HG03442 (cell line): ENCODE measurements at regions not wholly inside any gene's neighbourhood (a gene's known extent, or its start where the extent isn't known, plus 50 kb on each side); places are given as distances from the start of the nearest gene placed in this dataset.
"Not testable (repeated sequence)": the region's sequence is repeated elsewhere in the genome, so short reads cannot be mapped to it uniquely, and the experiment has no call there.

Source experiments
- ATAC-seq: cut with Tn5 transposase; IDR thresholded peaks from one replicate; pipeline ENCODE4 v1.9.1; 2021; ENCODE audit warnings: mild to moderate bottlenecking, moderate library complexity; ENCODE audit not compliant: unreplicated experiment

DNA sequence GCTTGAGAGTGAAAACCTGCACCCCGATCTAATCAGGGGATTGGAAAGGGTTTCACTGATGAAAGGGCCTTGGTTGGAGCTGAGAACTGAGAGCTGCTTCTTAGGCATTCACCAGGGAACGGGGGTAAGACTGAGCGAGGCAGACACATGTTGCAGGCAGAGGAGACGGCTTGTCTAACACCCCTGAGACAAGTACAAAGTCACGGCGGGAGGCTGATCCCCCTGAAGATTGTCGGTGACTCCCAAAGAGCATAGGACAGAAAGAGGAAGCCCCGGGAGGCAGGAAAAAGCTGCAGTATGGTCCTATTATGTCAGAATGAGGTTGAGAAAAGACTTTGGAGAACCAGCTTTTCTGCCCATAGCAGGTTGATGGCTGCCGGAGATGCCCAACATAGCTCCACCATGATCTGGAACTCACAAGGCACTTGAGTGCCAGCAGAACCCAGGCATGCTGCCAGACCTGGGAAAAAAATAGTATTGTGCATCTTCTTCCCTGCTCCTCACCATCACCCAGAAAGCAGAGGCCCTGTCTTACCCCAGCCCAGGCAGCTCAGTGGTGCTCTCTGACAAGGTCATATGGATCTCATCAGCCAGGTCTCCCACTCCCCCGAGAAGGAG lies 463.9 kb upstream of the PROX1 start:
- no peak for ATAC-seq

DNA sequence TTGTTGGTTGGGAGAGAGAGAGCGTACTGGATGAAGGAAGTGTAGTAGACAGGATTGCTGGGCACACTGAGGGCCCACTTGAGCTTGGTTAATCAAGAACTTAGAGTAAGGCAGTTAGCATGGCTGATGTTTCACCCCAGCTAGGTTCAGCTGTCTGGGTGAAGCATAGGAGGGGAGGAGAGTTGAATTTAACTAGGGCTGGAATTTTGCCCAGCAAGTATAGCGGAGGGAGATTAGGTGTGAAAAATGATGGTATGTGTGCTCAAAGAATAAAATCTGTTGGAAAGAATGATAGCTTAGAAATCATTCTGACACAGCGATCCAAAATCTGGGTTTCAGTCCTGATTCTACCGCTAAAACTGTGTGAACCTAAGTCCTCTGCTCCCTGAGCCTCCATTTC lies 461.5 kb upstream of the PROX1 start:
- ATAC-seq = no peak

DNA sequence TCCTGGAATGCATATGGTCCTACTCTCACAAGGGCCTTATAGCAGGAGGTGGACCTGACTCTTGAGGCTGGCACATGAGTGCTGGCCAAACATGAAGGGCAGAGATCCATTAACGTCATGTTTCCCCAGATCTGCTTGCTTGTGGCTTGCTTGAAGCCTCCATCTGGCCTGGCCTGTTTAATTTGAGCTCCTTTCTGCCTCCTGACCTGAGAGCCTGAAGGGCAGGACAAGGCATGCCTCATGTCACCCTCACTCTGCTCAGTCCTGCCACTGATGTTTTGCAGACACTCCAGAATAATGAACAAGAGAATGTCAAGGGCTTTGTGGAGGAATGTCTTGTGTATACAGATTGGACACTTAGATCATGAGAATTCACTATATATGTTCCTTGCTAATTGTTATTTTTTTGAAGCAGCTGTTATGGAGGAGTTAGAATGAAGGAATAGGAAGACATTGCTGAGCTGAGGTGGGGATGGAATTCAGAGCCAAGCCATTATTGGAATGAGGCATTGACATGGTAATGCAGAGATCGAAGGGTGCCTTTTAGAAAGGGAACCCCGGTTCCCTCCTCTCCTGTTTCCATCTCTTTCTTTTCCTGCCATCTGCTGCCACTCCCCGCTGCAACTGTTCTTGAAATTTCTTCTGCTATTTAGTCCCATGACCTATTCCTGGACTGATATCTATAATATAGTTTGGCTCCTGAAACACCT lies 457.0 kb upstream of the PROX1 start:
- no peak for ATAC-seq

DNA sequence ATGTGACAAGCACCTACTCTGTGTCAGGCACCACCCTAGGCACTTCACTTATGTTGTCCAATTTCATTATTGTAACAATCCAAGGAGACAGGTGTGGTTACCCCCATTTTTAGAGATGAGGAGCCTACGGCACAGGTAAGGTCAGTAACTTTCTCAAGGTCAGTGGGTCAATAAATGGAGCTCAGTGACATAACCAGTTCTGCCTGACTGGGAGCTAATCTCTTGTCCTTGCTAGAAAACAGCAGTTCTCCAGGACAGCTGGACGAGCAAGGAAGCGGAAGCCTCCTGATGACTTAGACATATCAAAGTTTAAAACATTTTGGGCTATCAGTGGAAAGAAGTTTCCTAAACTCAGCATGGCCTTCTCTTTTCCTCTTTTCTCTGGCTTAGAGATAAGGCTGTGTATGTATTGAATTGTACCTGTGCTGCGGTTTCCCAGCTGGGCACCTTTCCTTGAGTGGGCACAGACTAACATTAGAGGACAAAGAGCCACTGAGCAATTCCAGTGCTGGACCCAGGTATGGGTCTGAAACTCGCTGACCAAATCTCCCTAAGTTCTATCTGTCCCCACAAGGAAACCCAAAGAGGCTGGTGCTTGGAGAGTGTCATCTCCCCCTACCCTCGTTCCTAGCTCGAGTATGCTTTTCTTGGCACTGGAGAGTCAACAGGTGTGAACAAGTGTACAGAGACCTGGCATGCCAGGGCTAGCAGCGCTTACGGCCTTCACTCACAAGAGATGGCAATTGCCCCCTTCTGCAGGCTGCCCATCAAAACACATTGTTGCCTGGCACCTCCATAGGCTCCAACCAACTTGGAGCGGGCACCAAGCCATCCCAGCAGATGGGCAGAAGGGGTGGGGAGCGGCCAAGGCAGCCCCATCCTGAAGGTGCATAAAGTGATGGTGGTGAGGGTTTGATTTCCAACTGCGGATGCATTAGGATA lies 456.1 kb upstream of the PROX1 start:
- no peak for ATAC-seq

DNA sequence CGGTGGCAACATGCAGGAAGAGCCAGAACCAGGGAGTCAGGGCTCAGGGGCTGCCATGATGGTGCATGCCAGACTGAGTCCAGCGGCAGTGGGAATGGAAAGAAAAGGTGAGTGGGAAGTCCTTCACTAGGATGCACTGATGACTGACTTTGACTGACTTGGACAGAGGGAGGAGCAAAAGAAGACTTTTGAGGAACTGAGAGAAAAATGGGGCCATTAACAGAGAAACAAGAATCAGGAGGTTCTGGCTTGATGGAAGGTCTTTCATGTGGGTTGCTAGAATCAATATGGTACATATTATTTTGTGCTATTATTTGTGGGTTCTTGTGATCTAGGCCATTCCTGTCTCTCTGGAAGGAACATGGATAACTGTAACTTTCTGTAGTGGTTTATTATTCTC lies 454.6 kb upstream of the PROX1 start:
- no peak for ATAC-seq

DNA sequence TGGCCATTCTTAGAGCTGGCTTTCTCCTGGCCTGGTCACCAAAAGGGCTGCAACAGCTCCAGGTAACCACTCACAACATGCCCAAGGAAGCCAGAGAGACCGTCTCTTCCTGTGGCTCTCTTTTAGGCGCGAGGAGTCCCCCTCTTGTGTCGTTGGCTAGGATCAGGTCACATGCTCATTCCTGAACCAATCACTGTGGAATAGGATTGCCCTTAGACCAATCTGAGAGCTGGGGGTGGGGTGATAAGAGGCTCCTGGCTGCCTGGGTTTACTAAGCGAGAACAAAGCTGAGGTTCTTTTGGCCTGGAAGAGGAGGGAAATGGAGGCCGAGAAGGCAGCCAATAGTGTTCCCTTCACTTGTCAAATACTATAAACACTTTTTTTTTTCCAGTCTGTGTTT lies 452.1 kb upstream of the PROX1 start:
- ATAC-seq = no peak

DNA sequence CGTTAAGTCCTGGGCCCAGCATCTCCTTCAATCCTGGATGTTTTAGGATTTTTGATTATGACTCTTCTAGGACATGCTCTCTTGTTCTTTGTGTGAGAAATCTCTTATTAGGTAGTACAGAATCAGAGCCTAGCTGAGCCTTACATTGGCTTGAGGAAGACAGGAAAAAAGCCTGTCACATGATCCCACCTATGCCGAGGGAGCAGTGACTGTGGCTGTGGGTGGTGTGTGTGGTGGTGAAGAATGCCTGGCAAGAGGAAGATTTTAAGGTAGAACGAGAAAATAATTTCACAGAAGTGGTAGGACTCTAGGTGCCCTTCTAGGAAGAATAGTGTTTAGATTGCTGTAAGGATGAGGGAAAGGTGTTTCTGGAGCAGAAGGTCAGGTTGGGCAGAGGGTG lies 449.5 kb upstream of the PROX1 start:
- ATAC-seq = no peak

DNA sequence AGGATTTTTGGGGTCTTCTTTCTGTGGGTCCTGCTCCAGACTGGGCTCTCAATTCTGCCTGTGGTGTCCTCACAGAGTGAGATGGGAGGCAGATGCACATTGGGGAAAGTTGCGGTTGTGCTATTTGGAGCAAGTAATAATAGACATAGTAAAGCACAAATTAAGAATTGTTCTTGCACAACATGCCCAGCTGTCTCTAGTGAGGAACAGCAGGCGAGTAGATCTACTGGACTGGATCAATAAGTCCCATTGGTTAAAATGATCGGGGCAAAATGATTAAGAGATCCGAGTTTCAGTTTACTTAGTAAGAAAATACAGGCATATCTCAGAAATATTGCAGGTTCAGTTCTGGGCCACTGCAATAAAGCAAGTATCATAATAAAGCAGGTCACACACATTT lies 448.3 kb upstream of the PROX1 start:
- no peak for ATAC-seq

DNA sequence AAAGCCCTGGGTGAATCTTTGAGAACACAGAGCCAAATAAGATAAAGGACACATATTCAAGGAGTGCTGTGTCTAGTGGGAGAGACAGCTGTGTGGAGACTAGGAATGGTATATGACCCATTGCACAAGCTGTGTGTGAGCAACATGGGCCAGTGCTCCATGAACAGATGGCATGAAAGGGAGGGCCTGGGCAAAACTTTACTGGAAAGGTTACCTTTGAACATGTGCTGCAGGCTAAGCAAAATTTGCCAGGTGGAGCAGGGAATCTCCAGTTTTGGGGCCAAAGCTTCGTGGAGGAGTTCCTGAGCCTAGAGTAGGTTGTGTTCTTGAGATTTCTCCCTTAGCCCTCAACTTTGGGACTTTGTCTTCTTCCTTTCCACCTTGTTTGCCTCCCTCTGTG lies 446.1 kb upstream of the PROX1 start:
- ATAC-seq = no peak

DNA sequence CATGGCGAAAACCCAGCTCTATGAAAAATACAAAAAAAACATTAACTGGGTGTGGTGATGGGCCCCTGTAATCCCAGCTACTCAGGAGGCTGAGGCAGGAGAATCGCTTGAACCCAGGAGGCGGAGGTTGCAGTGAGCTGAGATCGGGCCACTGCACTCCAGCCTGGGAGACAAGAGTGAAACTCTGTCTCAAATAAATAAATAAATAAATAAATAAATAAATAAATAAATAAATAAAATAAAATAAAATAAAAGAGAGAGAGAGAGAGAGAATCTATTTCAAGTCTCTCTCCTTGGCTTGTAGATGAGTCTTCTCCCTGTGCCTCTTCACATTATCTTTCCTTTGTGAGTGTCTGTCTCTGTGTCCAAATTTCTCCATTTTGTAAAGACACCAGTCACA lies 442.6 kb upstream of the PROX1 start:
- not testable (repeated sequence) for ATAC-seq

DNA sequence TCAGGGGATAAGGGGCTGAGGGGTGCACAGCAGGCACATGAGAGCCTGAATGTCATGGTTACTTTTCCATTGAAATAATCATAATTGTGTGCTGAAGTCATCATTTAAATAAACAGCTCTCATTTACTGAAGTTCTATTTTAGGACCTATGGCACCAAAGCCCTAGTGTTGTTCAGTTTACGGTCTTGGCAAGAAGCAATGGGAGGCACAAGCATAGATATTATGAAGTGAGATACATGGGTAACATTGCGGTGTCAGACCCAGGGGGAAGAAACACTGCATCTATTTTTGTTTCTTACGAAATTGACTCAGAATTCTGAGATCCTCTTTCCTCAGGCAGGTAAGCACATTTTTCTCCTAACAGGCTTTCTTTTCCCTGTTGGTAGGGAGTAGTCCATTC lies 437.8 kb upstream of the PROX1 start:
- no peak for ATAC-seq

DNA sequence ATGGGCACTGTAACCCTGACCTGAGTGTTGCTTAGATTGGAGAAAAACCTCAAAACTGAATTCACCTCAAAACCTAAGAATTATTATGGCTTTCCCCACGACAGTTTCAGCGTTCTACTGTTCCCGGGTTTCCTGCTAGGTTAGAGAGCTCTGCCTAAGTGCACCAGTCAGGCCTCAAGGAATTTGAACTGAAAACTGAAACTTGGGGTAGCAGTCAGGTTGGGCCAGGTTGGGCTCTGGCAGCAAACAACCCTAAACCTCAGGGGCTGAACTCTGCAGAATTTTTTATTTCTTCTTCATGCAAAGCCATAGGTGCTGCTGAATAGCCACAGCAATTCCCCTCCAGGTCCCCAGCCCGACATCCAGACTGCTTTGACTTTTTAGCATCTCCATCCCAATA lies 437.0 kb upstream of the PROX1 start:
- no peak for ATAC-seq

DNA sequence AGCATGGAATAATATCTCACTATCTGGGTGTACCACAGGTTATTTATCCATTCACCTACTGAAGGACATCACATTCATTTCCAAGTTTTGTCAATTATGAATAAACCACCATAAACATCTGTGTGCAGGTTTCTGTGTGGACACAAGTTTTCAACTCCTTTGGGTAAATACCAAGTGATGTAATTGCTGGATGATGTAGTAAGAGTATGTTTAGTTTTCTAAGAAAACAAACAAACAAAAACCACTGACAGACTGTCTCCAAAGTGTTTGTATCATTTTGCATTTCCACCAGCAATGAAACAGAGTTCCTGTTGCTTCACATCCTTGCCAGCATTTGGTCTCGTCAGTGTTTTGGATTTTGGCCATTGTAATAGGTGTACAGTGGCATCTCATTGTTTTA lies 435.7 kb upstream of the PROX1 start:
- no peak for ATAC-seq

DNA sequence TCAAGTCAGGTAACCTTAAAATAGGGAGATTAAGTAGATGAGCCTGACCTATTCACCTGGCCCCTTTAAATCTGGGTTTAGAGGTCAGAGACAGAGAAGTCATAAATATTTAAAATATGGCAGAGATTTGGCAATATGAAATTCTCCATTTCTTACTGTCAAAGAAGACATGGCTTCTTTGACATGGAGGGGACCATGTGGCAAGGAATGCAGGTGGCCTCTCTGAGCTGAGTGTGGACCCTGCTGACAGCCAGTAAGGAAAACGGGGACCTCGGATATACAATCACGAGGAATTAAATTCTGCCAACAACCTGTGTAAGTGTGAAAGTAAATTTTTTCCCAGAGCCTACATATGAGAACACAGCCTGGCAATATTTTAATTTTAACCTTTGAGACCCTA lies 427.5 kb upstream of the PROX1 start:
- no peak for ATAC-seq

DNA sequence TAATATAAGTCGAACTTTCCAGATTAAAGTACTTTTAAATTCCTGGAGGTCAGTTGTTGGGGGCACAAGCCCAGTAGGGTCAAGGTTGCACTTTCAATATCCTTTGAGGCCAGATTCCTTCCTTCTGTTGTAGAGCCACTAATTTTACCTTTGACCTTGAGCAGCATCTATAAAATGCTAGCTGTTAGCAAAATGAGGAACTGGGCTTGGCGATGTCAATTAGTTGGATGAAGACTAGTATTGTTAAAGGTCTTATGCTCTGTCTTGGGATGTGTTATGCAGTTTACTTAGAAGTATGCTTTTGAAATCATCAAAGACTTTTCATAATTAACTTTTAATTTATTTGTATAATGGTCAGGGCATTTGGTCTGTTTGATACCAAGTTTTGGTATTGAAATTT lies 425.9 kb upstream of the PROX1 start:
- no peak for ATAC-seq

DNA sequence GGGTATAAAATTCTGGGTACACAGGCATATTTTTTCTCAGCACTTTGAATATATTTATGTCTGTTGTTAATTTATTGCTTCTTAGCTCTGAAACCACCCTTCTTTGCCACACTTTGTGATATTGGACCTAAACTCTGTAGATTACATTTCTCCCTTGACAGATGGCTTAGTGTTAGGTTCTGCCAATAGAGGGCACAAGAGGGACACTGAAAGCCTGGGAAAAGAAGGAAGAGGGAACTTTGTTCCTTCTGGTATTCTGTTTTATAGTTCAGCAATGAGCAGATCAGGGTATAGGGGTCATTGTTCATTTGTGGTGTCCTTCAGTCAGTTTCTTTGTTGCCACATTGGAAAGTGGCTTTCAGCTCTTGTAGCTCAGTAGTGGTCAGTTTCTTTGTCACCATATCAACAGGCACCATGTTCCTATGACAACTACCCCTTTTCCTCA lies 423.5 kb upstream of the PROX1 start:
- no peak for ATAC-seq

DNA sequence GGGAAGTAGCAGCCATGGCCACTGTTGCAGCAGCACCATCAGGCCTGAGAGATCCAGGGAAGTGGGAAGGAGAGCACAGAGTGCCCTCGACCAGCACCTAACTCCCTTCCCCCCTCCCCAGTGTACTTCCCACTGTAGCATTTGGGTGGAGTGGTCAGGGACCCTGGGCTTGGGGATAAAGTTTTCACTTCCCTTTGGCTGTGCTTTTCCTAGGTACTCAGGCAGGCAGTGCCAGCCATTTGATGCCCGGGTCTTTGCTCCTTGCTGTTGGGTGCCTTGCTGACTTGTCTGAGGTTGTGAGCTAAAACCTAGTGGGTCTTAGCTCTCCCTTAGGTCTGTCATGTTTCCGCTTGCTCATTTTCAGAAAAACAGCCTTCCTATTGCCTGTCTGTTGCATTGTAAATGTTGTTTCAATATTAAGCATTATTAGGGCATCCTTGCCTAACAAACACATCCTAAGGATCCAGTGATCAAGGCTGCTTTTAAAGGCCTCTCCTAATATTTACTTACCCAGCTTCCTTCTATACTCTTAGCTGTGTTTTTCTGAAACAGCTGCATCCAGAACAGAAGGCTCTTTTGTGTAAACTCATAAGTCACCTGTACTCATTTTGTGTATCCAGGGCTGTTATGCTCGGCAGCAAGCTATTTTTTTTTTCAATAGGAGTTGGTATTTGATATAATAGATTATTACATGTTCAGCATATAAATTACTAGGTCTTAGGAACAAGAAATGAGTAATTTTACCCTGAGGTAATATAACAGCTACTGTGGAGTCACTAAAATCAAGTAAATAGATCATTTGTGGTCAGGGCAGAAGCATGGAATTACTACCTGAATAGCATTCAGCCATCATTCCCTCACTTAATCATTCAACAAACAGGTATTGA lies 418.6 kb upstream of the PROX1 start:
- ATAC-seq = no peak

DNA sequence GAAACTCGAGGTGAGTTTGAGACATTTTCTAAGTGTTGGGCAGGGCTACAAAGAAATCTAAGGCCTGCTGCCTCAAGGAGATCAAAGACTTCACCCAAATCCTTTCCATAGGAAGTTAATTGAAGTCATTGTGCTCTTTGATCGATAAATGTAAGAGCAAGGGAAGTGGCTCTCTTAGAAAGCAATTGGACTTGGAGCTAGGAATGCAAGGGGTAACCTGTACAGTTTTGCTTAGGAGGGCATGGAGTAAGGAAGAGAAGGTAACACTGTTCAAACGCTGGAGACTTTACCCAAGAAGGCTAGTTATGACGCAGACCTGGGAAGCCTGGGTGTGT lies 418.0 kb upstream of the PROX1 start:
- ATAC-seq = no peak

DNA sequence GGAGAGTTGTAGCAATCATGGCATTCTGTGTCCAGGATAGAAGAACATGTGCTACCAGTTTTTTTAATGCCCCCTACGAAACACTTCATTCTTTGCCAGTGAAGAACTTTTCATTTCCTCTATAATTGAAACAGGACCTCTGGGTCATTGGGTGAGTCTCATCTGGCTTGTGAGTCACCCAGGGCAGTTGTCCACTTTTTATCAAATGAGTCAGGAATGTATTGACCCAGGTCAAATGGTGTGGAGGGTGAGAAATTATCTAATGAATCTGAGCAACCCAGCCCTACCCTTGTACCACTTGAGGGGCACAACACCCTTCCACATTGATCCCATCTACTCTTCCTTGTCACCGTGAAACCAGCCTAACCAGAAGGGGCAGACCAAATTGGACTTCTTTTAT lies 417.3 kb upstream of the PROX1 start:
- no peak for ATAC-seq

DNA sequence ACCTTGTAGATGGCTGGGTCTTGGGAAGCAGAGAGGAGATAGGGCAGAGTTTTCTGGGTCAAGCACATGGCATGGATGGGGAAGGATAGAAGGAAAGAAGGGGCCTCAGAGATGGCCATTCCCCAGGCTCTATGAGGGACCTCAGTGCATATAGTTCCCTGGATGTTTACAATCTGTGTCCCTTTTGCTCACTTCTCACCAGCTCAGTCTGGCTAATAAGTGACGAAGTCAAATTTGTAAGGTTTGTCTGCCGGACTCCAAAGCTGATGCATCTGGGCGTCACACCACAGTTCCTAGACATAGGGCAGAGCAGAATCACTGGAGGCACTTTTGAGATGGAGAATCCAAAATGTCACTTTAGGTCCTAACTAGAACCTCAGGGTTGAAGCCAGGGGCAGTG lies 416.4 kb upstream of the PROX1 start:
- no peak for ATAC-seq

DNA sequence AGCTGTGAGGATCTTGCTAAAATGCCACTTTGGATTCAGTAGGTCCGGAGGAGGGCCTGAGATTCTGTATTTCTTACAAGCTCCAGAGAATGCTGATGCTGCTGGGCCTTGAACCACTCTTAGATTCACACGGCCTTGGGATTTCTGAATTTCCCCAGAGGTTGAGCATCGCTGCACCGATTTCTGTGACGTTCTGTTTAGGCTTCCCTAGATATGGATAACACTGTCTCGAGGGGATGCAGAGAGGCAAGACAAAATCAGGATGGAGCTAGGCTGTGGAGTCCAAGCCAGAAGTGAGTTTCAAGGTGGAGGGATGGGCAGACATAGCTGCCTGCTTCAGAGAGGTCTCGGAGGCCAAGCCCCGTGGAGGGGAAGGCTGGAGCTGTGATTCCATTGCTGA lies 415.9 kb upstream of the PROX1 start:
- no peak for ATAC-seq
